SU-DHL-6 (cell line): ENCODE measurements at regions not wholly inside any gene's neighbourhood (a gene's known extent, or its start where the extent isn't known, plus 50 kb on each side); places are given as distances from the start of the nearest gene placed in this dataset.
"Not testable (repeated sequence)": the region's sequence is repeated elsewhere in the genome, so short reads cannot be mapped to it uniquely, and the experiment has no call there.

Experiments
- H2AFZ ChIP-seq: fragments of 200-600 bp; sonication (generic); 2 replicates; pipeline ENCODE4 v1.6.1; 2014; ENCODE audit warnings: low read depth, mild to moderate bottlenecking, moderate library complexity, mixed read lengths, antibody characterized with exemption, low read length; ENCODE audit not compliant: severe bottlenecking
- H3F3A ChIP-seq: fragments of 200-600 bp; shearing (Covaris generic); 2 replicates; pipeline ENCODE4 v1.6.0; 2016; ENCODE audit warnings: antibody characterized with exemption, mild to moderate bottlenecking; ENCODE audit not compliant: insufficient read depth
- H3K27ac ChIP-seq: fragments of 200-600 bp; sonication (generic); 2 replicates; pipeline ENCODE4 v1.5.1; 2016; ENCODE audit warnings: low read depth, mild to moderate bottlenecking, low read length, moderate library complexity, mixed read lengths
- H3K27me3 ChIP-seq: fragments of 200-600 bp; sonication (generic), shearing (Covaris generic); 2 replicates; pipeline ENCODE4 v1.6.0; 2014; ENCODE audit warnings: mild to moderate bottlenecking, low read length
- H3K36me3 ChIP-seq: fragments of 200-600 bp; sonication (generic); 2 replicates; pipeline ENCODE4 v1.6.1; 2014; ENCODE audit warnings: mild to moderate bottlenecking, low read length, mixed read lengths
- H3K4me2 ChIP-seq: fragments of 300-600, 200-600 bp; shearing (Covaris generic), sonication (generic); 2 replicates; pipeline ENCODE4 v1.6.0; 2014; ENCODE audit warnings: low read length, low read depth, mild to moderate bottlenecking; ENCODE audit not compliant: poor library complexity, severe bottlenecking
- H3K4me3 ChIP-seq: fragments of 200-600 bp; sonication (generic); 2 replicates; pipeline ENCODE4 v1.5.1; 2014; ENCODE audit warnings: antibody characterized with exemption, low read length, mild to moderate bottlenecking, mixed read lengths; ENCODE audit not compliant: insufficient read depth, poor library complexity, severe bottlenecking
- H3K79me2 ChIP-seq: fragments of 200-600 bp; sonication (generic); 2 replicates; pipeline ENCODE4 v1.6.1; 2014; ENCODE audit warnings: mild to moderate bottlenecking, low read length, moderate library complexity; ENCODE audit not compliant: insufficient read depth
- H3K9ac ChIP-seq: fragments of 200-600 bp; sonication (generic); 2 replicates; pipeline ENCODE4 v1.7.0; 2014; ENCODE audit warnings: mild to moderate bottlenecking, low read length
- H3K9me2 ChIP-seq: fragments of 200-600 bp; sonication (generic); replicated peaks from 2 replicates; pipeline ENCODE4 v1.6.1; 2014; ENCODE audit warnings: low read length; ENCODE audit not compliant: insufficient read depth
- H3K9me3 ChIP-seq: fragments of 200-600 bp; sonication (generic); 2 replicates; pipeline ENCODE4 v1.6.1; 2014; ENCODE audit warnings: low read length, mixed read lengths; ENCODE audit not compliant: insufficient read depth
- H4K20me1 ChIP-seq: fragments of 200-600 bp; sonication (generic); 2 replicates; pipeline ENCODE4 v1.6.1; 2014; ENCODE audit warnings: low read depth, mild to moderate bottlenecking, antibody characterized with exemption, low read length, moderate library complexity, mixed read lengths
- CTCF ChIP-seq: fragments of 200-600 bp; sonication (generic); IDR thresholded peaks from one replicate; pipeline ENCODE4 v1.5.1; 2017; ENCODE audit warnings: antibody characterized with exemption, mild to moderate bottlenecking, low read length, moderate library complexity; ENCODE audit not compliant: insufficient read depth, poor library complexity, severe bottlenecking
- EZH2phosphoT487 ChIP-seq: fragments of 200-600 bp; sonication (generic), shearing (Covaris generic); conservative IDR thresholded peaks from 2 replicates; pipeline ENCODE4 v1.6.1; 2018; ENCODE audit warnings: mild to moderate bottlenecking, antibody characterized with exemption, low read length, moderate library complexity, mixed read lengths

- Histone ChIP-seq H3K4me3 (no peak overlapping the region), H3K9me3 (no peaks in the 10 kb centered on the region), H3K9ac (no peak overlapping the region), H2AFZ (no peak overlapping the region), H3K36me3 (no peaks in the 10 kb centered on the region), H3K27me3 (no peaks in the 10 kb centered on the region), H4K20me1 (no peaks in the 10 kb centered on the region), H3K27ac (no peak overlapping the region), H3K4me2 (no peak overlapping the region), H3F3A (no peaks in the 10 kb centered on the region), H3K79me2 (no peaks in the 10 kb centered on the region), H3K9me2 (no peaks in the 10 kb centered on the region)
- no peak for TF ChIP-seq EZH2phosphoT487
- TF ChIP-seq CTCF, result no peak
Measured at GRCh38 chr2:239730897-239731296, 294.2 kb downstream of the NDUFA10 start.

- H3K79me2 ChIP-seq, H3F3A ChIP-seq, H2AFZ ChIP-seq, H3K27ac ChIP-seq, H4K20me1 ChIP-seq, H3K36me3 ChIP-seq, H3K27me3 ChIP-seq, H3K9me2 ChIP-seq, H3K4me2 ChIP-seq, H3K4me3 ChIP-seq, H3K9me3 ChIP-seq, H3K9ac ChIP-seq: not testable (repeated sequence)
Measured at GRCh38 chr2:239730567-239730882, 294.6 kb downstream of the NDUFA10 start.

DNA sequence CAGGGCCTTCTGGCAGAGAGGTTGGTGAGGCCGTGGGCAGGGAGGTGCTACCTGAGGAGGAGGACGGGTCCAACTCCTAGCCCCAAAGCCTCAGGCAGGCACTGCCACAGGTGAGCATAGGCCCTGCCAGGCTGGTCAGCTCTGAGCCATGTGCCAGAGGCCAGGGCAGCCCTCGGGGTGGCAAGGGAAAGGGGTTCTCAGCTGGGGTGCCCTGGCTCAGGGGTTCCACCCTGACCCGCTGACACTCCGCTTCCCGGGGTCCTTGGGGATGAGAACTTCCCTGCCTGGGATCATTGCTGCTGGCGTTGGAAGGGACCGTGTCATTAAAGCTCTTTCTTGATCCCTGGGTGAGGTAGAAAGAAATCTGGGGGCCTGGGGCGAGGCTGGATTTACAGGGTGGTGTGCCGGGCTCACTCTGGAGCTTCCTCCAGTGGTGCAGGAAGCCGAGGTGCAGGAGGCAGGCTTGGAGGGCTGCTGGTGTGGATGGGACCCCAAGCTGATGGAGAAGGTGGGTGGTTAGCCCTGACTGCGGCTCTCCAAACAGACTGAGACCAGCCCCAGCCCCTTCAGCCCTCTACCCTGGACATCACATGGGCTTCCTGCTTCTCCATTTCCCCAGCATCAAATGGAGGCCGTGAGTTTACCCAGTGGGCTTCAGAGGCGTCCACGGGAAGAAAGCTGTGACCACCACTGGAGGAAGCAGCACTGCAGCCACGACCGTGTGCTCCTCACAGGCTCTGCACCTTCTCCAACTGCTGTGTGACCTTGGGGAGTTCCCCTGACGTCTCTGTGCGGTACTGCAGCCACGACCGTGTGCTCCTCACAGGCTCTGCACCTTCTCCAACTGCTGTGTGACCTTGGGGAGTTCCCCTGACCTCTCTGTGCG lies 295.2 kb downstream of the NDUFA10 start:
- Histone ChIP-seq H3K27ac (no peak overlapping the region), H3K4me3 (no peak overlapping the region), H3F3A (no peaks in the 10 kb centered on the region), H3K4me2 (no peak overlapping the region), H2AFZ (no peak overlapping the region), H3K27me3 (no peaks in the 10 kb centered on the region), H3K9me2 (no peaks in the 10 kb centered on the region), H3K9me3 (no peaks in the 10 kb centered on the region), H3K36me3 (no peaks in the 10 kb centered on the region), H3K79me2 (no peaks in the 10 kb centered on the region), H4K20me1 (no peaks in the 10 kb centered on the region), H3K9ac (no peak overlapping the region)
- TF ChIP-seq CTCF (no peak), EZH2phosphoT487 (no peak)

- no peaks in the 10 kb centered on the region for H3K27me3 ChIP-seq
- no peaks in the 10 kb centered on the region for H3F3A ChIP-seq
- no peaks in the 10 kb centered on the region for H3K9me3 ChIP-seq
- no peaks in the 10 kb centered on the region for H4K20me1 ChIP-seq
- TF ChIP-seq CTCF (no peak), EZH2phosphoT487 (no peak)
- no peaks in the 10 kb centered on the region for H3K79me2 ChIP-seq
- no peaks in the 10 kb centered on the region for H3K36me3 ChIP-seq
- H3K4me3 ChIP-seq, result no peak overlapping the region
- no peaks in the 10 kb centered on the region for H3K9me2 ChIP-seq
- no peak overlapping the region for H3K27ac ChIP-seq
- no peak overlapping the region for H3K9ac ChIP-seq
- H3K4me2 ChIP-seq, result no peak overlapping the region
- no peak overlapping the region for H2AFZ ChIP-seq
Measured at GRCh38 chr2:239729151-239729550, 296.0 kb downstream of the NDUFA10 start.
